ENCODE measurements at regions not wholly inside any gene's neighbourhood (a gene's known extent, or its start where the extent isn't known, plus 50 kb on each side); places are given as distances from the start of the nearest gene placed in this dataset.

- BruUV-seq (replicated peaks), result no TSS peak
- CTCF ChIA-PET, result no interaction called here
- TF ChIP-seq CTCF (IDR thresholded peaks at IDR 0.05; ENCODE audit: unreplicated experiment), result no peak
- no peak for DNase-seq
- Mint-ChIP-seq H3K27me3 (ENCODE audit: unreplicated experiment) (no peaks in the 10 kb centered on the region), H3K4me3 (ENCODE audit: low read depth, unreplicated experiment) (no peak overlapping the region), H3K9me3 (ENCODE audit: low read depth, unreplicated experiment) (peaks cover 3% of the 10 kb centered on the region), H3K36me3 (ENCODE audit: insufficient read depth, unreplicated experiment) (no peaks in the 10 kb centered on the region), H3K27ac (ENCODE audit: unreplicated experiment) (no peak overlapping the region), H3K4me1 (ENCODE audit: low read depth, unreplicated experiment) (no peaks in the 10 kb centered on the region)
- intact Hi-C loops (cut with micrococcal nuclease; ENCODE audit: unreplicated experiment), result no loop called here
Observed at GRCh38 chr15:98363955-98364354, 284.4 kb upstream of the IGF1R start.

- Mint-ChIP-seq H3K4me1 (ENCODE audit: low read depth, unreplicated experiment) (no peaks in the 10 kb centered on the region), H3K27ac (ENCODE audit: unreplicated experiment) (no peak overlapping the region), H3K27me3 (ENCODE audit: unreplicated experiment) (peaks cover 13% of the 10 kb centered on the region), H3K4me3 (ENCODE audit: low read depth, unreplicated experiment) (no peak overlapping the region), H3K9me3 (ENCODE audit: low read depth, unreplicated experiment) (no peaks in the 10 kb centered on the region), H3K36me3 (ENCODE audit: insufficient read depth, unreplicated experiment) (no peaks in the 10 kb centered on the region)
- intact Hi-C loops (cut with micrococcal nuclease; ENCODE audit: unreplicated experiment), result no loop called here
- no TSS peak for BruUV-seq (replicated peaks)
- CTCF ChIA-PET, result interaction anchor here (0.7 kb wide), 1 partner anchor 1879 kb away, joined by 7 read pairs; no protein-coding TSS in a partner anchor
- TF ChIP-seq CTCF (IDR thresholded peaks at IDR 0.05; ENCODE audit: unreplicated experiment), result no peak
- no peak for DNase-seq
Observed at GRCh38 chr15:98369081-98369716, 279.1 kb upstream of the IGF1R start.

- no TSS peak for BruUV-seq (replicated peaks)
- CTCF ChIA-PET, result no interaction called here
- peaks cover 2% of the 10 kb centered on the region for H3K9me3 Mint-ChIP-seq (ENCODE audit: low read depth, unreplicated experiment)
- H3K4me3 Mint-ChIP-seq (ENCODE audit: low read depth, unreplicated experiment), result no peak overlapping the region
- intact Hi-C loops (cut with micrococcal nuclease; ENCODE audit: unreplicated experiment), result no loop called here
- no peaks in the 10 kb centered on the region for H3K36me3 Mint-ChIP-seq (ENCODE audit: insufficient read depth, unreplicated experiment)
- no peak for TF ChIP-seq CTCF (IDR thresholded peaks at IDR 0.05; ENCODE audit: unreplicated experiment)
- DNase-seq, result no peak
- peaks cover 13% of the 10 kb centered on the region for H3K27me3 Mint-ChIP-seq (ENCODE audit: unreplicated experiment)
- H3K27ac Mint-ChIP-seq (ENCODE audit: unreplicated experiment), result no peak overlapping the region
- no peaks in the 10 kb centered on the region for H3K4me1 Mint-ChIP-seq (ENCODE audit: low read depth, unreplicated experiment)
Observed at GRCh38 chr15:98375513-98376340, 272.6 kb upstream of the IGF1R start.

GRCh38 chr15:98380721-98381120, 267.6 kb upstream of the IGF1R start:
- H3K36me3 Mint-ChIP-seq (ENCODE audit: insufficient read depth, unreplicated experiment), result no peaks in the 10 kb centered on the region
- H3K27me3 Mint-ChIP-seq (ENCODE audit: unreplicated experiment), result peaks cover 11% of the 10 kb centered on the region
- no peak overlapping the region for H3K27ac Mint-ChIP-seq (ENCODE audit: unreplicated experiment)
- no peak overlapping the region for H3K4me3 Mint-ChIP-seq (ENCODE audit: low read depth, unreplicated experiment)
- TF ChIP-seq CTCF (IDR thresholded peaks at IDR 0.05; ENCODE audit: unreplicated experiment), result no peak
- no peaks in the 10 kb centered on the region for H3K4me1 Mint-ChIP-seq (ENCODE audit: low read depth, unreplicated experiment)
- intact Hi-C loops (cut with micrococcal nuclease; ENCODE audit: unreplicated experiment), result no loop called here
- peaks cover 2% of the 10 kb centered on the region for H3K9me3 Mint-ChIP-seq (ENCODE audit: low read depth, unreplicated experiment)
- CTCF ChIA-PET, result no interaction called here
- BruUV-seq (replicated peaks), result no TSS peak
- DNase-seq, result no peak
